NCI-H1436 treated with DMSO at 0.1 percent for 48 hours (cell line): ENCODE measurements at regions not wholly inside any gene's neighbourhood (a gene's known extent, or its start where the extent isn't known, plus 50 kb on each side); places are given as distances from the start of the nearest gene placed in this dataset.
"Not testable (repeated sequence)": the region's sequence is repeated elsewhere in the genome, so short reads cannot be mapped to it uniquely, and the experiment has no call there.

Experiments used
- DNase-seq: peaks from one replicate; lab custom pipeline; 2025; lab: John Stamatoyannopoulos, UW

DNA sequence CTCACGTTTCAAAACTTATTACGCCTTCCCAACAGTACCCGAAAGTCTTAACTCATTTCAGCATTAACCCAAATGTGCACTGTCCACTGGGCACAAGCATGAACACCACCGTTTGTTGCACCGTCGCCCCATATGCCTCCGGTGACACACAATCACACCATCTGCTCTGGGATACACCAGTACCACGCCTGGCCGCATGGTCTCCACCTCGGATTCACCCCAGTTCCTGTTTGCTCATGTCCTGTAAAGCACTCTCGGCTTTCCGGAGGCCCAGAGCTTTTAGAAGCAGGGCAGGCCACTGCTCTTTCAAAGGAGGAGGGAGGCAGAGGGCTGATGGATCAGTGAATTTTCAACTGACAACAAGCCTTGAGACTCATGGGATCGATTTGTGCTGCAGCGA, 1570.0 kb upstream of the DEFB115 start:
- DNase-seq = no peak

DNA sequence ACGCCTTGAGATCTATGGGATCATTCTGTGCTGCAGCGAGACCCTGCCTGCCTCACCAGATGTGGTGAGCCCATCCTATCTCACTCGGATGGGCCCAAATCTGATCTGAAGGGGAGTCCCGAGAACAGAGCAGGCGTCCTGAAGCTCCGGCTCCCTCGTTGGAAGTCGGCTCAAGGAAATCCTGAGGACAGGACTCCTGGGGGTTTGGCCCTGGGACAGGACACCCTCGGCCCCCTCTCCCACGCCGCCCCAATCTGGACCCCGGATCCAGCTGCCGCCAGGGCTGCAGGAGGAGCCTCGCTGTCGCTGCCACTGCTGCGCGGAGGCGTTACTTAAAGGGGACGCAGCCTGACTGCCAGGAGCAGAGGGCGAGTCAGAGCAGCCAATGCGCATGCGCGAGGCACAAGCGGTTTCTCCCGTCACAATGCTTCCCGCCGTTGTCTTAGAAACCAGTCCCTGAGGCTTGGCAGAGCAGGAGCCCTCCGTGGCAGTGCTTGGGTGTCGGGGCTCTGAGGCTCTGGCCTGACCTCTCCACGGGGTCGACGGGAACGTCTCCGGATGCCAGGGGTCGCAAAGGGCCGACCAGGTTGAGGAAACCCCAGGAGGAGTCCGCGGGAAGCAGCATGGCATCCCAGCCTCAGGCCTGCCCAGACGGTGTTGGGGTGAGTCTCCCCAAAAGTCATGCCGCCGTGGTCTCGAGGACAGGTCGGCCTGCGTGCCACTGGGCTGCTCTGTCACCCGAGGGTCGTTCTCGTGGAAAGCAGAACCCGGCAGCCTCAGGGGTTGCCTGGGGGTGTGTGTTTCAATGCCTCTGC, 1567.8 kb upstream of the DEFB115 start:
- DNase-seq = peak; percentile 0

DNA sequence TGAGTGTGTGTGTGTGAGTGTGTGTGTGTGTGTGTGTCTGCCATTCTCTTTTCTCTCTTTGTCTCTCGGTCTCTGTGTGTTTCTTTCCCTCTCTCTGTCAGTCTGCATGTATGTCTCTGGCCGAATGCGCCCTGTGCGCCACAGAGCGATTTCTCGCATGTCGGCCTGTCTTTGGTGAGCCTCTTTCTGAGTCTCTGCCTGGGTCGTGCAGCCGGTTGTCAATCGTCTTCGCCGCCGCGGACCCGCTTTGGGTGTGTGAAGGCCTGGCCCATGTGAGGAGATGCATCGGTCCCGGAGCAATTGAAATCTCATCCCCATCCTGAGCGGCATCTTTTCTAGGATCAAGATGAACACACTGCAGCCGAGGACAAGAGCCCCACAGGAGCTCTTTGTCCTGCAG, 1567.2 kb upstream of the DEFB115 start:
- DNase-seq = no peak

DNA sequence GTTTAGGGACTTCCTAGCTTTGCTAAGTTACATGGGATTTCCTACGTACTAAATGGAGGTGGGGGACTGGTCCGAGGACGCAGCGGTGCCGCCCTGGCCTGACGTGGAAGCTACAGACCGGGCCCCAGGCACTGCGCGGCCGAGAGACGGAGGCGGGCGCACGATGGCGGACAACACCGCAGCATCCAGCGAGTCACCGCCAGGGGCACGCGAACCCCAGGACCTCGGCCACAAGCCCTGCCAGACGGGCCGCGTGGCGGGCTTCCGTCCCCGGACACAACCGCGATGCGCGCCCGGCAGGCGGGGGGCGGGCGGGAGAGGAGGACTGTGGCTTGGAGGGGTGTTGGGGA, 1516.9 kb upstream of the DEFB115 start:
- DNase-seq = no peak

DNA sequence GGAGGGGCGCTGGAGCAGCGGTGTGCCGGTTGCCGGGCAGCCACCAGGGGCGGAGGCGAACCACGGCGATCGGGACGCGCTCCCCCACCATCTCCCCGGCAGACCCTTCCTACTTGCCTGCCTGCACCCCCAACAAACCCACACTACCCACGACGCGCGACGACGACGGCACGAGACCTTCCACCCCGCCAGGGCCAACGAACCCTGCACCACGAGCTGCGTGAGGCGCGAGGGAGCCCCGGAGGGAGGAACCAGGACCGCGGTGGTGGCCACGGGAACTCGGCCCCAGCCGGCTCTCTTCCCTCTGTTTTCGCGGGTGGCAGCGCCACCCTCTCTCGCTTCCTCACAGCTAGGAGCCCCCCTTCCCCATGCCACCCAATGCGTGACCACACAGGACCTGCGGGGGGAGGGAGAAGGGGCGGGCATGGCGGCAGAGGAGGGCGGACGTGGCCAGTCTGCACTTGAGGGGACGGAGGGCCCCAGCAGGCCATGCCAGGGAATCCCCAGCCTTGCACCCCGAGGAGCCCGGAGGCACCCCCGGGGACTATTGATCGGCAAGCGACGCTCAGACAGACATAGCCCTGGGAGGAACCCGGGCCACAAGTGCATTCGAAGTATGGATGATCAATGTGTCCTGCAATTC, 1516.4 kb upstream of the DEFB115 start:
- no peak for DNase-seq

DNA sequence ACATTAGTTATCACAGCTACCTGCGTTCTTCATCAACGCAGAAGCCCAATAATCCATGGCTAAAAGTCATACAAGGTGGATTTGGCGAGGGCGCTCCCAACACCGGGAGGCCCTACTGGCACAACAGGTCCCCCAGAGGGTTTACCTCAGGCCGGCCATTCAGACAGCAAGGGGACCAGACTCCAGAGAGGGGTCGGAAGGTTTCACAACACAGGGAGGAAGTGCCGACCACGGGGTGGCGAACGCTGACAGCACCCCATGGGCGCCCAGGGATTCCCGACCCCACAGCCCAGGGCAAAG, 1515.9 kb upstream of the DEFB115 start:
- DNase-seq = no peak

DNA sequence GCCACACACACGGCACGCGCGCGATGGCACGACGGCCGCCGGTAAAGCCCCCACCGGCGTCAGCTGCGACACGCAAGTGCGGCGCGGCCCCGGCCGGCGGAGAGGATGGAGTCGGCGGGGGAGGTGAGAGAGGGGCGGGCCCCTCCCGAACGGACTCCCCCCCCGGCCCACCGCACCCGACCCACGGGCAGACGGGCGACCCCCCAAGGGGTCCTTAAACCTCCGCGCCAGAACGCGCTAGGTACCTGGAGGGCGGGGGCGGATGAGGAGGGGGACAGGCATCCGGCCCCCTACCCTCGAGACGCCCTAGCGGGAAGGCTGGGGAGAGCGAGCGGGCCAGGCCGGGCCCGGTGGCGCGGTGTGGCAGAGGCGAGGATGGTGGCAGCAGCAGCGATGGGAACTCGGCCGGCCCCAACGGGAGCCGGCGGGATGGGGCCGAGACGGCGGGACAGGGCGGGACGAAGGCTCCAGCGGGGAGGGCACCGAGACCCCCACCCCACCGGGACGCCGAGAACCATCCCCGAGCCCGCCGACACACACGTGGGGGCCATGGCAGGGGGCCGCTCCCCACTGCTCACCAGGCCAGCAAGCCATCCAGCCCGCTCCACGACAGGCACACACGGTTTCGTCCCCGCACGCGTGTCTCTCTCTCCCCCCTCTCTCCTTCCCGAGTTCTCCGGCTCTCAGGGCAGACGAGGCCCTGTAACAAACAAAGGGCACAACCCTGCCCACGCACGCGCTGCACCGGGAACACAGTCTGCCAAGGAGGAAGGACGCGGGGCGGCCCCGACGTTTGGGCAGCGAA, 1515.4 kb upstream of the DEFB115 start:
- DNase-seq = no peak

DNA sequence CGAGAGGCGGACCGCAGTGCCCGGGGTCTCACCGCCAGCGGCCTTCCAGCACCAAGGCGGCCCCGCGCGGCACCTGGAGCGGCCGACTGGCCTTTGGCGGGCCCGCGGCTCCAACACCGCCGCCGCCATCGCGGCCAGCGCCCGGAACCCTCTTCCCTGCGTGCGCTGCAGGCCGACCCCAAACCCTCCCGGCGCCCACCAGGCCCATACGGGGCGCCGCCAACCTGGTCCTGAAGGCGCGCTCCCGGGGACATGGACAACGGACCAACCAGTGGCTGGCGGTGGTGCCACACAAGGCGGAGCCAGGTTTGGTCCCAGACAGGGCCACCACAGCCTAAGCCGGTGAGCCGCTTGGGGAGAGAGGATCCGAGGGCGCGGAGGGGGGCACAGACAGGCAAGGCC, 1514.8 kb upstream of the DEFB115 start:
- no peak for DNase-seq

DNA sequence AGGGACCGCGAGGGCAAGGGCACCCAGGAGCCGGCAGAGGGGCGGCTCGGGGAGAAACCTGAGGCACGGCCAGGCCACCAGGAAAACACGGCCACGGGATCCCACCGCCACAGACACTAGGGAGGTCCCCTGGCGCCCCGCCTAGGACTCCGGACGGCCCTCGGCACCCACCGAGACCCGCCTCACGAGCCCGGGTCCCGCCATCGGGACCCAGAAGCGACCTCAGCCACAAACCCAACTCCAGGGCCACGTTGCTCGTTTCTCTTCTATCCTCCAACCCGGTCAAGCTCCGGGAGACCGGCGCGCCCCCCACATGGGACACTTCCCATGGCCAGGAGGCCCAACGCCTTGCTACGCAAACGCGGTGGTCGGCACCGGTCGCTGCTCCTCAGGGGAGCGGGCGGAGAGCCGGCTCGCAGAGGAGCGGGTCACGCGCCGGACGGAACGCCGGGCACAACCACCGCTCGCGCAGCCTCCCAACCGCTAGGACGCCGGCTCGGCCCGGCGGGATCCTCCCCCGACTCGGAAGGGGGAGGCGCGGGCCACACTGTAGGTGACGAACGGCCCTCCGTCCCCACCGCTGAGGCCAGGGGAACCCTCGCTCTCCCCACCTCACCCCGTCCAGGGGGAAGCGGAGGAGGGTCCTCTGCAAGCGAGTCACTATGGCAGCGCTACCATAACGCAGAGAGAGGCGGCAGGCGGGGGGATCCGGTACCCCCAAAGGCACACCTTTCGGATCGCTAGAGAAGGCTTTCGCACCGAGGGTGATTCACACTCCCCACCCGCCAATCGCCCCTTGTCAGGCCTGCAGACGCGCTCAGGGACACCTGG, 1514.1 kb upstream of the DEFB115 start:
- no peak for DNase-seq

DNA sequence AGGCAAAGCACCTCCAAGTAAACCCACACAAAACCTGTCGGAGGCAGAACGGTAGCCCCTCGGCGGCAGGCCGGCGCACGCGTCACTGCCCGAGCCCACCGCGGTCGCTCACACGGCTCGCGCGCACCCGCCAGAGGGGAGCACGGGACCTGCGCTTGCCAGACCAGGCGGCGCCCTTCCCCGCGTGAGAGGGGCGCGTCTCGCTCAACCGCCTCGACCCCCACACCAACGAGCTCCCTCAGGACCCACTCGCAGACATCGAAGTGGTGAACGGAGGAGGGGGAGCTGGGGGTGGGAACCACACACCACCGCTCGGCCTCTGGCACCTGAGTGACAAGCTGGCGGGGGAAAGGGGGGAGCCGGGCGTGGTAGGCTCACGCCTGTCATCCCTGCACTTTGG, 1513.4 kb upstream of the DEFB115 start:
- DNase-seq = no peak

DNA sequence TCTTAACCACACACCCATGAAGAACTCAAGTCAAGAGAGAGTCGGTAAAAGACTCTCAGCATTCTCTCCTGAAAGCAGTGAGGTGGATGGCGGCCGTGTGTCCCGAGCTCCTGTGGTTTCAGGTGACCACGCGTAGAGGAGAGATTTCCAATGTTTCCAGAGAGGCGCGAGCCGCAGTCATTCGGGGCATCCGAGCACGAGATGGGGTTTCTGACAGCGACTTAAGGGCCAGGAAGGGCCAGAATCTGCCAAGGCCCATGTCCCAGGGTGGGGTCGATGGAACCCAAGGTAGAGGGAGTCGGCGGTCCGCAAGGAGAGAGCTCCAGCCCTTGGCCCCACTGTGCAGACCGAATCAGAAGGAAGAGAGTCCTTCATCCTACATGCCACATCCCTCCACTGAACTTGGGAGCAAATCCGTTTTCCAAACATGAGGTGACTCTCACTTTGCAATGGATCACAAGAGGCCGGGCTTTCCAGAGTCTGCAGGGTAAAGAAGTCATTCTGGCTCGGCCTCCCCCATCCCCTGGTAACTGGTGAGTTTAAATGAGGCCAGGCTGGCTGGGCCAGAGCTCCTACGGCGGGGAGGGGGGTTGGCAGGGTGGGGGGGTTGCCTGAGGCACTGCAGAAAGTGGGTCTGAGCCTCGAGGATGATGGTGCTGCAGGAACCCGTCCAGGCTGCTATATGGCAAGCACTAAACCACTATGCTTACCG, 1511.8 kb upstream of the DEFB115 start:
- DNase-seq = not testable (repeated sequence)

DNA sequence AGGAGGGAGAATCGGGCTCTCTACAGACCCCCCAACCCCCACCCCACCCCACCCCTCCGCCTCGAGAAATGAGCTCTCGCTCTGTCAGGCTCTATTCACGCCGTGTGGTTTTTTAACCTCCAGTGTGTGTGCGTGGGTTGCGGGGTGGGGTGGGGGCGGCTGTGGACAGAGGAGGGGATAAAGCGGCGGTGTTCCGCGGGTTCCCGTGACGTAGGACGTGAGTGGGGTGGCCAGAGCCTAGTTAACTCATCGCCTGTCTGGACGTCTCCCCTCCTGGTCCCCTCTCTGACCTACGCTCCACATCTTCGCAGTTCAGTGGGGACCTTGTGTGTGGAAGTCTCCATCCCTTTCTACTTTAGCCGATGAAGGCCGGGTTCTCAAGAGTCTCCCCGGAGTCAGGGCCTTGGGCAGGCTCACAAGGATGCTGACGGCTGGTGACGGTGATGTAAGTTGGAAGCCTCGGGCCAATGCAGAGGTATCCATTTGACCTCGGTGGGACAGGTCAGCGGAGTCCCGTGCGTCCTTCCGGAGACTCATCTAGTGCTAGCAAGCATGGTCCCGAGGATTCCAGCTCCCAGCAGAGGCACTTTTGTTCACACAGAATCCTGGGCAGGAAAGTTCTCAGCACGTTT, 1507.1 kb upstream of the DEFB115 start:
- DNase-seq = no peak

DNA sequence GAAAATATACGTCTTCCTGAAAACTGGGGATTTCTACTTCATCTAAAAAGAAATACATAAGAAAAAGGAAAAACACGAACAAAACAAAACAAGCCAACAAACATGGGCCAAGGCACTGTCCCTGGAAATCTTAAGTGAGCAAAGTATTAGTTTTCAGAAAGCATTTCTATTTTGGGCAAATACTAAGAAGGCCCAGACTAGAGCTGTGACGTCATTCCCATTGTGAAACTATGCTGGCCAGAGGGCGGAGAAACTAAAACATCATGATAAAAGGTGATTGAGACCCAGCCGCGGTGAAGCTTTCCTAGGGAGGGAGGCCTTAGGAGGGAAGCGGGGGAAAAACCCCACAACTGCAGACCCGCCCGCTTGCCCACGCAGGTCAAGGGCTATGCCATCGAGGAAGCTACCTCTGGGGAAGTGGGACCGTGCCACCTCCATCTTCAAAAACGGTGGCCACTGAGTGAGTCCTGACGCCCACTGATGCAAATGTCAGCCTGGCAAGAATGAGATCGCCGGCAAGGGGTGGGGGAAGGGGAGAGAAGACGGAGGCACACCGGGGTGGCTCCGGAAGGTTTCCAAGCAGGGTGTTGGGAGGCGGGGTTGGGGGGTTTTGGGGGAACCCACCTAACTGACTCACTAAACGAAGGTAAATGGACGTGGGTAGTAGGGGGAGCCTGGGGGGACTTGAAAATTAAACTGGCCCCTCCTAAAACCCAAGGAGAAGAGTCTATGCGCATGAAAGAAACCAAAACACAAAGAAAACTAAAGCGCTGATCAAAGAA, 1504.6 kb upstream of the DEFB115 start:
- not testable (repeated sequence) for DNase-seq

DNA sequence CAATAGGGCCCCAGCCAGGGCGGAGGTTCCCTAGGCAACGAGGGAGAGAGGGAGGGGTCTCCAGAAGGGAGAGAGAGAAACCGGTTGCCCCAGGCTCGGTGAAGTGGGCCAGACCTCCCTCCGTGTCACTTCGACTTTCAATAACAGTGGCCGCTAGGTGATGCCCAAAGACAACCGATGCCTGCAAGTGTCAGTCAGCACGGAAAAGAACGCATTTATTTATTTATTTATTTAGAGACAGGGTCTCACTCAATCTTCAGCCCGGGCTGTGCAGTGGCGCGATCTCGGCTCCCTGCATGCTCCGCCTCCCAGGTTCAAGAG, 1504.1 kb upstream of the DEFB115 start:
- not testable (repeated sequence) for DNase-seq

DNA sequence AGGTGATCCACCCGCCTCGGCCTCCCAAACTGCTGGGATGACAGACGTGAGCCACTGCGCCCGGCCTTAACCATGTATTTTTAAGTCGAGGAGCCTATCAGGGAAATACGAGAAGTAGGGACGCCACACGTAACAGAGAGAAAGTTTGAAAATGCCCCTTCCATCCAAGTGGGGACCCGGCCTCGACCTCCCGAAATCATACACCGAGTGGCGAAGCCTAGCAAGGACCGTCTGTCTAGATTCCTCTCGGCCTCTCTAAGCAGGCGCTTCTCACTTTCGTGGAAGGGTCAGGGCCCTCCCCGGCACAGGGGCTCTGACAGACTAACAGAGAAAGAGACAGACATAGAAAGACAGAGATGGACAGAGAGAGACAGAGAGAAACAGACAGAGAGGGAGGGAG, 1503.6 kb upstream of the DEFB115 start:
- DNase-seq = not testable (repeated sequence)

DNA sequence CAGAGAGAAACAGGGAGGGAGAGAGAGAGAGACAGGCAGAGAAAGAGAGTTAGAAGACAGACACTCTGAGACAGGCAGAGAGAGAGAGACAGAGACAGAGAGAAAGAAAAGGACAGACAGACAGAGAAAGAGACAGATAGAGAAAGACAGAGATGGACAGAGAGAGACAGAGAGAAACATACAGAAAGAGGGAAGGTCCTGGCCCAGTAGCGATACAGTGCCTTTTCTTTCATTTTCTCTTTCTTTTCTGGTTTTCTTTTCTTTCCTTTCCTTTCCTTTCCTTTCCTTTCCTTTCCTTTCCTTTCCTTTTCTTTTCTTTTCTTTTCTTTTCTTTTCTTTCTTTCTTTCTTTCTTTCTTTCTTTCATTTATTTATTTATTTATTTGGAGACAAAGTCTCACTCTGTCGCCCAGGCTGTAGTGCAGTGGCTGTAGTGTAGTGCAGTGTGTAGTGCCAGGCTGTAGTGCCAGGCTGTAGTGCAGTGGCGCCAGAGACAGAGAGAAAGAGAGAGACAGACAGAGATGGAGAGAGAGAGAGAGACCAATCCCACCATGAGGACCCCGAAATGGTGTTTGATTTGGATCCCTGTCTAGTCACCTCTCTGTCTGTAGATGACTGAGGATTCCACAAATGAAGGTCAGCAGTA, 1501.5 kb upstream of the DEFB115 start:
- DNase-seq = not testable (repeated sequence)

DNA sequence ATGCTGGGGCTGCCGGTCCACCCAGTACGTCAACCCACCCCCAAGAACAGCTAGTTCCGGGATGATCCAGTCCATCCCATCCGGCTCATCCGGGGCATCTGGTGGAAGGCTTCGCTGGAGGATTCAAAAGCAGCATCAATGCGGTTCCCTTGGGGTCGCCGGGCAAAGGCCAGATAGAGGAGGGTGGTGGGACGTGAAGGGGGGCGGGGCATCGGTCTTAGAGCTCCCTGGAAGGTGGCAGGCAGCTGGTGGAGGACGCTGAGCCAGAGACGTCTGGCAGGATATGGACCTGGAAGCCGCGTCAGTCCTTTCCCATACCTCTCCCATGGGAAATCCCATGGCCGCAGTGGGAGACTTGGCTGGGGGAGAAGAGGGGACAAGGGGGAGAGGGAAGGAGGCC, 1500.8 kb upstream of the DEFB115 start:
- DNase-seq = no peak

DNA sequence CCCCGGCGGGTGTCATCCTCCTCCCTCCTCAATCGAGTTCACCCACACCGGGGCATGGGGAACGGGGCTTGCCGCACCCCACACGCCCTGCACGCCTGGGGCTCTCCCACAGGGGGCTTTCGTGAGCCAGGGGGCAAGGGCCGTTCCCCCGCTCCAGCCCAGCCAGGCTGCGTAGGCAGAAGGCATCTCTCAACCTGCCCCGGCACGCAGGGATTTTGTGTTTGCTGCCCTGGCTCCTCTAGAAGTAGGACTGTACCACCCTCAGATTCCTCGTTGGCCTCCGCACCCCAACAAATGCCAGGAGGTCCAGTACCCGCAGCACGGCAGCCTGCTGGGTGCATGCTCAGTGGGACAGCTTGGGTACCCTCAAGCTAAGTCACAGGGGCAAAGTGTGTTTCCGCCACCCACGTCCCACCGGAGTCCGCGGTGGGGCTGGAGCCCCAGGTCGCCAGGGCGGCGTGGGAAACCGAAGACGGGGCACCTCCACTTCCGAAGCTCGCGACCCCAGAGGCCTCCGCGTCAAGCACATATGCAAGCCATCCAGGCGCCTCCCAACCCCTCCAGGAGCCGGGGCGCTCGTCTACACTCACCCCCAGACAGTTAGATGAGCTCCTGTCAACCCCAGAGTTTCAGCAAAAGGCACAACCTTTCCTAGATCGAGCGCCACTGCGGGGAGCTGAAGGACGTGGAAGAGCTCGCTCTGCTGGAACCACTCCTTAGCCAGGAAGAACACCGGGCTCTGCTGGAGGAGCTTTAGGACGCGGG, 1495.7 kb upstream of the DEFB115 start:
- not testable (repeated sequence) for DNase-seq

DNA sequence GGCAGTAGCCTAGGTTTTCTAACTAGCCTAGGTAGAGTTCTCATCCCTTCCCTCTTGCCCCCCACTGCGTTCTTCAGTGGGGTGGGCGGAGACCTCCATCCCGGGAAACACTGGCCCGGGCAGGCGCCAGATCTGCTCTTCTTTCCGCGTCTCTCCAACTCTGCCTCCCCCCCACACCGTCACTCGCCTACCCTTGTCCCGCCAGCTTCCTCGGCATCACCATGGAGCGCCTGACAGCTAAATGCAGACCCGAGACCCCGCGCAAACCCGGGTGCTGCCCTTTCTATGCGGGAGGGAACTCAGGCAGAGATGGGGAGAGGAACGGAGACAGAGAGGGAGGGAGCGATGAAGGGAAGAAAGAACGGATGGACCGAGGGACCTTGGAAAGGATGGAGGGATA, 1494.8 kb upstream of the DEFB115 start:
- no peak for DNase-seq
